Osteoblast (primary cell): ENCODE measurements at regions not wholly inside any gene's neighbourhood (a gene's known extent, or its start where the extent isn't known, plus 50 kb on each side); places are given as distances from the start of the nearest gene placed in this dataset.

Experiments used
- DNase-seq: peaks from one replicate; pipeline ENCODE4 v3.0.0; 2011; ENCODE audit warnings: low spot score, mixed read lengths; ENCODE audit not compliant: insufficient read length; ENCODE audit errors: missing footprints
- H2AFZ ChIP-seq: 2 replicates; pipeline ENCODE4 v1.6.0; 2011; ENCODE audit warnings: mild to moderate bottlenecking, low read length
- H3K27ac ChIP-seq: 2 replicates; pipeline ENCODE4 v1.5.1; 2011; ENCODE audit warnings: mild to moderate bottlenecking, low read depth, low read length, moderate library complexity
- H3K27me3 ChIP-seq: 2 replicates; pipeline ENCODE4 v1.6.0; 2012; ENCODE audit warnings: mild to moderate bottlenecking, control low read depth, inconsistent platforms, low read length, moderate library complexity; ENCODE audit not compliant: insufficient read depth
- H3K36me3 ChIP-seq: 2 replicates; pipeline ENCODE4 v1.5.1; 2011; ENCODE audit warnings: mild to moderate bottlenecking, low read length, control low read depth, moderate library complexity; ENCODE audit not compliant: insufficient read depth
- H3K4me1 ChIP-seq: 2 replicates; pipeline ENCODE4 v1.5.1; 2011; ENCODE audit warnings: mild to moderate bottlenecking, low read length, control low read depth, moderate library complexity; ENCODE audit not compliant: insufficient read depth
- H3K4me2 ChIP-seq: 2 replicates; pipeline ENCODE4 v1.6.0; 2011; ENCODE audit warnings: mild to moderate bottlenecking, low read length; ENCODE audit not compliant: insufficient read depth
- H3K4me3 ChIP-seq: fragments of 200-600 bp; sonication (generic); 3 replicates; pipeline ENCODE4 v1.5.1; 2012; ENCODE audit warnings: mild to moderate bottlenecking, low read length, inconsistent platforms; ENCODE audit not compliant: insufficient read depth
- H3K79me2 ChIP-seq: 2 replicates; pipeline ENCODE4 v1.6.0; 2012; ENCODE audit warnings: mild to moderate bottlenecking, low read length, control low read depth, inconsistent platforms; ENCODE audit not compliant: insufficient read depth
- H3K9me3 ChIP-seq: 2 replicates; pipeline ENCODE4 v1.5.1; 2011; ENCODE audit warnings: low read depth, low read length, control low read depth
- H4K20me1 ChIP-seq: 2 replicates; pipeline ENCODE4 v1.6.0; 2012; ENCODE audit warnings: mild to moderate bottlenecking, low read length, control low read depth; ENCODE audit not compliant: insufficient read depth
- CTCF ChIP-seq: IDR thresholded peaks from 2 replicates; pipeline ENCODE4 v1.5.1; 2011; ENCODE audit warnings: mild to moderate bottlenecking, low read depth, low read length, moderate library complexity; ENCODE audit errors: extremely low read depth

GRCh38 chr22:47658182-47658581, 895.7 kb downstream of the TBC1D22A start:
- Histone ChIP-seq H3K9me3 (no peaks in the 10 kb centered on the region), H4K20me1 (no peaks in the 10 kb centered on the region), H3K4me1 (no peaks in the 10 kb centered on the region), H3K36me3 (no peaks in the 10 kb centered on the region), H2AFZ (no peak overlapping the region), H3K27me3 (no peaks in the 10 kb centered on the region), H3K4me3 (no peak overlapping the region), H3K79me2 (no peaks in the 10 kb centered on the region), H3K27ac (no peak overlapping the region), H3K4me2 (no peak overlapping the region)
- TF ChIP-seq CTCF = no peak
- DNase-seq = no peak

- Histone ChIP-seq H3K4me2 (no peak overlapping the region), H3K36me3 (no peaks in the 10 kb centered on the region), H2AFZ (no peak overlapping the region), H3K4me1 (no peaks in the 10 kb centered on the region), H3K4me3 (no peak overlapping the region), H3K27me3 (no peaks in the 10 kb centered on the region), H4K20me1 (no peaks in the 10 kb centered on the region), H3K9me3 (no peaks in the 10 kb centered on the region), H3K27ac (no peak overlapping the region), H3K79me2 (no peaks in the 10 kb centered on the region)
- no peak for DNase-seq
- no peak for TF ChIP-seq CTCF
These were observed 894.8 kb downstream of the TBC1D22A start for GRCh38 chr22:47657224-47657623.

GRCh38 chr22:47656806-47657205, 894.4 kb downstream of the TBC1D22A start:
- Histone ChIP-seq H3K9me3 (no peaks in the 10 kb centered on the region), H3K4me3 (no peak overlapping the region), H3K36me3 (no peaks in the 10 kb centered on the region), H4K20me1 (no peaks in the 10 kb centered on the region), H3K4me2 (no peak overlapping the region), H3K27ac (no peak overlapping the region), H3K27me3 (no peaks in the 10 kb centered on the region), H3K4me1 (no peaks in the 10 kb centered on the region), H2AFZ (no peak overlapping the region), H3K79me2 (no peaks in the 10 kb centered on the region)
- no peak for DNase-seq
- TF ChIP-seq CTCF = no peak

- no peak overlapping the region for H3K4me3 ChIP-seq
- H3K4me1 ChIP-seq = no peaks in the 10 kb centered on the region
- H3K27me3 ChIP-seq = no peaks in the 10 kb centered on the region
- no peak for TF ChIP-seq CTCF
- H3K36me3 ChIP-seq = no peaks in the 10 kb centered on the region
- no peak overlapping the region for H2AFZ ChIP-seq
- H3K79me2 ChIP-seq = no peaks in the 10 kb centered on the region
- DNase-seq = no peak
- H4K20me1 ChIP-seq = no peaks in the 10 kb centered on the region
- no peaks in the 10 kb centered on the region for H3K9me3 ChIP-seq
- H3K27ac ChIP-seq = no peak overlapping the region
- H3K4me2 ChIP-seq = no peak overlapping the region
These were observed 893.5 kb downstream of the TBC1D22A start for GRCh38 chr22:47655930-47656329.
